Upper lobe of left lung (tissue), 6 donors: ENCODE measurements at regions not wholly inside any gene's neighbourhood (a gene's known extent, or its start where the extent isn't known, plus 50 kb on each side); places are given as distances from the start of the nearest gene placed in this dataset.

Source experiments
- ATAC-seq, 2 donors: fragments of 200-7000 bp; cut with Tn5 transposase; one replicate each; pipeline ENCODE4 v1.9.1; 2022; ENCODE audit warnings: mild to moderate bottlenecking in 2 of 2, moderate library complexity in 2 of 2; ENCODE audit not compliant: low FRiP score in 2 of 2
- DNase-seq, 2 donors: peaks; one replicate each; pipeline ENCODE4 v3.0.0-alpha.2; 2019 to 2020
- H3K27ac ChIP-seq, 4 donors: fragments of 200-600 bp; sonication (generic); one replicate each; pipeline ENCODE4 v1.5.1; 2016 to 2019
- H3K27me3 ChIP-seq, 4 donors: fragments of 200-600 bp; sonication (generic); one replicate each; pipeline ENCODE4 v1.5.1; 2017 to 2019
- H3K36me3 ChIP-seq, 4 donors: fragments of 200-600 bp; sonication (generic); one replicate each; pipeline ENCODE4 v1.5.1; 2016 to 2019
- H3K4me1 ChIP-seq, 4 donors: fragments of 200-600 bp; sonication (generic); one replicate each; pipeline ENCODE4 v1.5.1; 2018 to 2019
- H3K4me3 ChIP-seq, 4 donors: fragments of 200-600 bp; sonication (generic); one replicate each; pipeline ENCODE4 v1.5.1; 2017 to 2019; ENCODE audit warnings: mild to moderate bottlenecking in 2 of 4, moderate library complexity in 1 of 4
- H3K9me3 ChIP-seq, 4 donors: fragments of 200-600 bp; sonication (generic); one replicate each; pipeline ENCODE4 v1.5.1; 2018 to 2019
- CTCF ChIP-seq, 6 experiments: fragments of 450-650 bp in 4 of 6; fragments of 200-600 bp in 2 of 6; sonication (generic) in 2 of 6; IDR thresholded peaks; one replicate each; pipeline ENCODE4 v1.5.1; 2016 to 2019; ENCODE audit warnings: antibody characterized with exemption in 6 of 6
- EP300 ChIP-seq, 4 donors: sonication (generic); formaldehyde crosslinking; IDR thresholded peaks; one replicate each; pipeline ENCODE4 v1.5.1; 2017; ENCODE audit warnings: antibody characterized with exemption in 4 of 4, control low read depth in 2 of 4
- POLR2A ChIP-seq, 4 donors: fragments of 450-650 bp; IDR thresholded peaks; one replicate each; pipeline ENCODE4 v1.5.1; 2016 to 2017; ENCODE audit warnings: antibody characterized with exemption in 4 of 4, mild to moderate bottlenecking in 2 of 4
- POLR2AphosphoS5 ChIP-seq, 2 donors: sonication (generic); formaldehyde crosslinking; IDR thresholded peaks; one replicate each; pipeline ENCODE4 v1.5.1; 2017; ENCODE audit warnings: antibody characterized with exemption in 2 of 2
- WGBS, 2 donors: methylation state at CpG; one replicate each; pipeline ENCODE4 v1.1.5; 2017 to 2018; 5-methylcytosine and 5-hydroxymethylcytosine counted together
- donor health status: DM: no; HTN: no; CAD: no; lungs with moderate emphysema.
- donor health status: DM: no; HTN: yes; CAD: no; lungs with severe emphysema.

- DNase-seq (no peak), ATAC-seq (no peak)
- Histone ChIP-seq H3K4me1 (no peaks in the 10 kb centered on the region), H3K4me3 (no peak overlapping the region), H3K36me3 (no peaks in the 10 kb centered on the region), H3K9me3 (no peaks in the 10 kb centered on the region), H3K27me3 (no peaks in the 10 kb centered on the region), H3K27ac (no peak overlapping the region)
- no peak for TF ChIP-seq POLR2AphosphoS5 (IDR thresholded peaks at IDR 0.05)
- WGBS, 2 donors: 93 to 96% methylated on average over 2 of the region's 2 CpGs
Observed at GRCh38 chr9:24451346-24451745, 94.4 kb downstream of the IZUMO3 start.

- Histone ChIP-seq H3K4me3 (no peak overlapping the region), H3K4me1 (no peaks in the 10 kb centered on the region), H3K36me3 (no peaks in the 10 kb centered on the region), H3K27me3 (no peaks in the 10 kb centered on the region), H3K27ac (no peak overlapping the region), H3K9me3 (no peaks in the 10 kb centered on the region)
- ATAC-seq: no peak
- no peak for DNase-seq
- no peak for TF ChIP-seq POLR2AphosphoS5 (IDR thresholded peaks at IDR 0.05)
- WGBS, 2 donors: 66 to 77% methylated on average over 1 of the region's 1 CpG
Observed at GRCh38 chr9:24449976-24450375, 95.7 kb downstream of the IZUMO3 start.

- Histone ChIP-seq H3K4me3 (no peak overlapping the region), H3K27ac (no peak overlapping the region), H3K36me3 (no peaks in the 10 kb centered on the region), H3K27me3 (no peaks in the 10 kb centered on the region), H3K4me1 (no peaks in the 10 kb centered on the region), H3K9me3 (no peaks in the 10 kb centered on the region)
- DNase-seq (no peak), ATAC-seq (no peak)
- TF ChIP-seq EP300 (IDR thresholded peaks at IDR 0.05): no peak
- TF ChIP-seq POLR2A (IDR thresholded peaks at IDR 0.05): no peak
- TF ChIP-seq POLR2AphosphoS5 (IDR thresholded peaks at IDR 0.05): no peak
- TF ChIP-seq CTCF (IDR thresholded peaks at IDR 0.05): no peak
Observed at GRCh38 chr9:24439456-24439855, 106.2 kb downstream of the IZUMO3 start.

GRCh38 chr9:24438876-24439275 is 106.8 kb downstream of the IZUMO3 start:
- whole genome bisulfite sequencing, 2 donors: 74 to 83% methylated on average over 3 of the region's 3 CpGs
- H3K4me3 ChIP-seq: no peak overlapping the region
- no peak for ATAC-seq

GRCh38 chr9:24436761-24437160 is 108.9 kb downstream of the IZUMO3 start:
- no peak overlapping the region for H3K27ac ChIP-seq
- DNase-seq (no peak), ATAC-seq (no peak)
- TF ChIP-seq POLR2A (IDR thresholded peaks at IDR 0.05) (no peak), POLR2AphosphoS5 (IDR thresholded peaks at IDR 0.05) (no peak), EP300 (IDR thresholded peaks at IDR 0.05) (no peak), CTCF (IDR thresholded peaks at IDR 0.05) (no peak)
- no peaks in the 10 kb centered on the region for H3K9me3 ChIP-seq
- no peaks in the 10 kb centered on the region for H3K27me3 ChIP-seq
- no peaks in the 10 kb centered on the region for H3K36me3 ChIP-seq
- H3K4me3 ChIP-seq: no peak overlapping the region
- H3K4me1 ChIP-seq: no peaks in the 10 kb centered on the region
- WGBS, 2 donors: 58 to 74% methylated on average over 1 of the region's 1 CpG

More at GRCh38 chr9:24438876-24439275, 106.8 kb downstream of the IZUMO3 start:
- H3K27me3 ChIP-seq: no peaks in the 10 kb centered on the region
- TF ChIP-seq POLR2AphosphoS5 (IDR thresholded peaks at IDR 0.05): no peak
- no peak for TF ChIP-seq EP300 (IDR thresholded peaks at IDR 0.05)
- TF ChIP-seq POLR2A (IDR thresholded peaks at IDR 0.05): no peak
- no peak for TF ChIP-seq CTCF (IDR thresholded peaks at IDR 0.05)
- no peaks in the 10 kb centered on the region for H3K4me1 ChIP-seq
- no peak for DNase-seq
- H3K27ac ChIP-seq: no peak overlapping the region
- no peaks in the 10 kb centered on the region for H3K36me3 ChIP-seq
- H3K9me3 ChIP-seq: no peaks in the 10 kb centered on the region

GRCh38 chr9:24434183-24434582 is 111.5 kb downstream of the IZUMO3 start:
- WGBS, 2 donors: 46 to 63% methylated on average over 1 of the region's 1 CpG
- TF ChIP-seq CTCF (IDR thresholded peaks at IDR 0.05) (no peak), POLR2A (IDR thresholded peaks at IDR 0.05) (no peak), EP300 (IDR thresholded peaks at IDR 0.05) (no peak), POLR2AphosphoS5 (IDR thresholded peaks at IDR 0.05) (no peak)

More at GRCh38 chr9:24434183-24434582, 111.5 kb downstream of the IZUMO3 start:
- Histone ChIP-seq H3K36me3 (no peaks in the 10 kb centered on the region), H3K27me3 (no peaks in the 10 kb centered on the region), H3K27ac (no peak overlapping the region), H3K4me1 (no peaks in the 10 kb centered on the region), H3K4me3 (no peak overlapping the region), H3K9me3 (peaks cover 0 to 1% (median 0%) of the 10 kb centered on the region in 4 donors)
- no peak for DNase-seq
- no peak for ATAC-seq
